ENCODE measurements at regions not wholly inside any gene's neighbourhood (a gene's known extent, or its start where the extent isn't known, plus 50 kb on each side); places are given as distances from the start of the nearest gene placed in this dataset.

DNA sequence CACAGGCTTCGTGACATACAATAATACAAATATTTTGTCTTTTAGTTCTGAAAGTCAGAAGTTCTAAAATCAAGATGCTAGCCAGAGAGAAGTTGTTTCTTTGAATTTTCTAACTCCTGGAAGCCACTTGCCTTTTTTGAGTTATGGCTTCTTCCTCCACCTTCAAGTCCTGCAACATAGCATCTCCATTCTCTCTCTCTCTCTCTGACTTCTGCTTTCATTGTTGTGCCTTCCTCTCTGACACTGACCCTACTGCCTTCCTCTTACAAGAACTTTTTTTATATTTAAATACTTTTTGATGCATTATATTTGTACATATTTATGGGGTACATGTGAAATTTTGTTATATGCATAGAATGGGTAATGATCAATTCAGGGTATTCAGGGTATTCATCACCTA, 205.9 kb downstream of the MAP2K6 start:
- Histone ChIP-seq H4K20me1 (ENCODE audit: insufficient read depth, low read length) (no peaks in the 10 kb centered on the region), H3K4me1 (ENCODE audit: insufficient read depth, low read length) (no peaks in the 10 kb centered on the region), H3K27me3 (ENCODE audit: control insufficient read depth in 1 of 2, insufficient read depth in 2 of 2, low read length in 2 of 2) (0 out of 5 replicates have a peak, but pooled peaks cover 0 to 4% of the 10 kb centered on the region in 2 experiments), H3K9ac (ENCODE audit: insufficient read depth, low read depth, low read length) (no peak overlapping the region), H3K9me3 (ENCODE audit: low read length) (peaks cover 4% of the 10 kb centered on the region; the same call in 1 of the 2 replicates), H2AFZ (ENCODE audit: low read length) (no peak overlapping the region), H3K4me3 (replicated peaks in 1 of 3; ENCODE audit: insufficient read depth in 1 of 3, low read depth in 2 of 3, low read length in 3 of 3) (no peak overlapping the region), H3K27ac (ENCODE audit: extremely low read length, insufficient read depth, low read length) (no peak overlapping the region), H3K79me2 (ENCODE audit: insufficient read depth, low read length) (no peaks in the 10 kb centered on the region), H3K4me2 (ENCODE audit: low read depth, low read length) (no peak overlapping the region), H3K36me3 (replicated peaks in 1 of 2; ENCODE audit: control insufficient read depth in 1 of 2, insufficient read depth in 2 of 2, low read length in 2 of 2) (no peaks in the 10 kb centered on the region)
- no peak for DNase-seq (ENCODE audit: low spot score)
- TF ChIP-seq PRPF4 (IDR thresholded peaks at IDR 0.05; ENCODE audit: low read depth, low read length, poor library complexity, severe bottlenecking) (no peak), BCL6 (CRISPR knock-in tag; IDR thresholded peaks at IDR 0.05) (no peak), JUN (CRISPR knock-in tag; IDR thresholded peaks at IDR 0.05) (no peak), NR0B2 (CRISPR knock-in tag; IDR thresholded peaks at IDR 0.05) (no peak), SMAD9 (CRISPR knock-in tag; IDR thresholded peaks at IDR 0.05) (no peak), KLF9 (CRISPR knock-in tag; IDR thresholded peaks at IDR 0.05; ENCODE audit: low read depth) (no peak), ELF1 (CRISPR knock-in tag; IDR thresholded peaks at IDR 0.05) (no peak)
- ChIA-PET CTCF (ENCODE audit: low intra/inter-chr PET ratio, low total read pairs) (no interaction called here), POLR2A (no interaction called here)
- intact Hi-C loops (cut with micrococcal nuclease; ENCODE audit: unreplicated experiment): no loop called here
- FAIRE-seq: no peak
- in situ Hi-C loops (cut with HindIII; ENCODE audit: extremely low pct_ligation_motif_present, low pct_unique_long_range_greater_than_20kb): no loop called here
- no peak for ATAC-seq
- no TSS peak for BruUV-seq (replicated peaks)
- 0% methylated on average over 1 of the region's 1 CpG for WGBS (ENCODE audit: low lambda C conversion rate)

- no peak for FAIRE-seq
- DNase-seq (ENCODE audit: low spot score): no peak
- 29% methylated on average over 2 of the region's 2 CpGs for WGBS (ENCODE audit: low lambda C conversion rate)
- Histone ChIP-seq H3K4me1 (ENCODE audit: insufficient read depth, low read length) (no peaks in the 10 kb centered on the region), H3K4me3 (replicated peaks in 1 of 3; ENCODE audit: insufficient read depth in 1 of 3, low read depth in 2 of 3, low read length in 3 of 3) (no peak overlapping the region), H3K79me2 (ENCODE audit: insufficient read depth, low read length) (no peaks in the 10 kb centered on the region), H3K4me2 (ENCODE audit: low read depth, low read length) (no peak overlapping the region), H3K27me3 (ENCODE audit: control insufficient read depth in 1 of 2, insufficient read depth in 2 of 2, low read length in 2 of 2) (no peaks in the 10 kb centered on the region), H2AFZ (ENCODE audit: low read length) (no peak overlapping the region), H3K27ac (ENCODE audit: extremely low read length, insufficient read depth, low read length) (no peak overlapping the region), H3K9ac (ENCODE audit: insufficient read depth, low read depth, low read length) (no peak overlapping the region), H3K36me3 (replicated peaks in 1 of 2; ENCODE audit: control insufficient read depth in 1 of 2, insufficient read depth in 2 of 2, low read length in 2 of 2) (no peaks in the 10 kb centered on the region), H4K20me1 (ENCODE audit: insufficient read depth, low read length) (no peaks in the 10 kb centered on the region), H3K9me3 (ENCODE audit: low read length) (peaks cover 4% of the 10 kb centered on the region; the same call in 1 of the 2 replicates)
- no TSS peak for BruUV-seq (replicated peaks)
- no peak for ATAC-seq
- ChIA-PET POLR2A (no interaction called here), CTCF (ENCODE audit: low intra/inter-chr PET ratio, low total read pairs) (no interaction called here)
- in situ Hi-C loops (cut with HindIII; ENCODE audit: extremely low pct_ligation_motif_present, low pct_unique_long_range_greater_than_20kb) (no loop called here), intact Hi-C loops (cut with micrococcal nuclease; ENCODE audit: unreplicated experiment) (no loop called here)
- TF ChIP-seq, protein P1, sequence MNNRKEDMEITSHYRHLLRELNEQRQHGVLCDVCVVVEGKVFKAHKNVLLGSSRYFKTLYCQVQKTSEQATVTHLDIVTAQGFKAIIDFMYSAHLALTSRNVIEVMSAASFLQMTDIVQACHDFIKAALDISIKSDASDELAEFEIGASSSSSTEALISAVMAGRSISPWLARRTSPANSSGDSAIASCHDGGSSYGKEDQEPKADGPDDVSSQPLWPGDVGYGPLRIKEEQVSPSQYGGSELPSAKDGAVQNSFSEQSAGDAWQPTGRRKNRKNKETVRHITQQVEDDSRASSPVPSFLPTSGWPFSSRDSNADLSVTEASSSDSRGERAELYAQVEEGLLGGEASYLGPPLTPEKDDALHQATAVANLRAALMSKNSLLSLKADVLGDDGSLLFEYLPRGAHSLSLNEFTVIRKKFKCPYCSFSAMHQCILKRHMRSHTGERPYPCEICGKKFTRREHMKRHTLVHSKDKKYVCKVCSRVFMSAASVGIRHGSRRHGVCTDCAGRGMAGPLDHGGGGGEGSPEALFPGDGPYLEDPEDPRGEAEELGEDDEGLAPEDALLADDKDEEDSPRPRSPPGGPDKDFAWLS (CRISPR knock-in tag; IDR thresholded peaks at IDR 0.05; ENCODE audit: borderline replicate concordance): no peak
Observed at GRCh38 chr17:69625474-69625873, 211.0 kb downstream of the MAP2K6 start.

Data from HepG2 (cell line).